Progenitor cell of endocrine pancreas (in vitro differentiated cells): ENCODE measurements at regions not wholly inside any gene's neighbourhood (a gene's known extent, or its start where the extent isn't known, plus 50 kb on each side); places are given as distances from the start of the nearest gene placed in this dataset.

Experiments used
- DNase-seq: peaks from one replicate; pipeline ENCODE4 v3.0.0; 2021; ENCODE audit warnings: low spot score; ENCODE audit not compliant: unreplicated experiment
- H3K27ac Mint-ChIP-seq: 2 replicates; pipeline ENCODE4 v1.8.0; 2021; ENCODE audit warnings: mild to moderate bottlenecking, moderate library complexity, mixed read lengths
- H3K27me3 Mint-ChIP-seq: 2 replicates; pipeline ENCODE4 v1.8.0; 2021; ENCODE audit warnings: mixed read lengths
- H3K36me3 Mint-ChIP-seq: 2 replicates; pipeline ENCODE4 v1.8.0; 2022; ENCODE audit warnings: mixed read lengths; ENCODE audit not compliant: insufficient read depth
- H3K4me1 Mint-ChIP-seq: 2 replicates; pipeline ENCODE4 v1.8.0; 2021; ENCODE audit warnings: low read depth, mixed read lengths
- H3K4me3 Mint-ChIP-seq: 2 replicates; pipeline ENCODE4 v1.8.0; 2021; ENCODE audit warnings: low read depth, mild to moderate bottlenecking, moderate library complexity, mixed read lengths
- H3K9me3 Mint-ChIP-seq: 2 replicates; pipeline ENCODE4 v1.8.0; 2021; ENCODE audit warnings: low read depth, mixed read lengths
- TF ChIP-seq, protein P1 (sequence below): fragments of 200-600 bp; sonication (generic); IDR thresholded peaks from one replicate; pipeline ENCODE4 v1.5.0; 2021; ENCODE audit warnings: antibody characterized with exemption, mild to moderate bottlenecking; ENCODE audit not compliant: unreplicated experiment

DNA sequence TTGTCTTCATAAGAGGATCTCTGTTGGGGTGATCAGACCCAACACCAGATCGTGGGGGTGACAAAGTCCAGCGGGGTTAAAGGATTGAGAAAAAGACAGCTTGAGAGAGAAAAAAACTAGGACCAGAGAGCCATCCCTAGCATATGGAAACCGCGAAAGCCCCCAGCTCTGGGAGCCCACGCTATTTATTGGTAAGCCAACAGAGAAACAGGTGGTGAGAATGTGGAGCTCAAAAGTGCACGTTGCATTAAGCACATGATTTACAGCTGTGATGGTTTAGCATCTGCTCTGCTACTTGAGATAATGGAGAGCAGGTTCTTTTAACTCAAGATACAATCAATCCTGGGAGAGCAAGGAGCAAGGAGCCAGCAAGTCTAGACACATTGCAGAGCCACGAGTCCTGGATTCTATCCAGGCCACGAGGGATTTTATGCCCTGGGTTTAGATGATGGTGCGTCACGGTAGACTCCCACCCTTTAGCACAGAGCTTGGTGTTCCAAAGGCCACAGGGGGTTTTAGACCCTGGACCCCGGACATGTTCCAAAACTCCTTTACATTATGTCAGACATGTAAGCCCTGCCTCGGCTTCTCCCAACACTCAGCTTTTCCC lies 755.2 kb upstream of the SORCS1 start:
- Mint-ChIP-seq H3K4me3 (no peak overlapping the region), H3K27ac (no peak overlapping the region), H3K27me3 (peaks cover 27% of the 10 kb centered on the region), H3K4me1 (peaks cover 12% of the 10 kb centered on the region), H3K9me3 (no peaks in the 10 kb centered on the region), H3K36me3 (no peaks in the 10 kb centered on the region)
- TF ChIP-seq, protein P1, sequence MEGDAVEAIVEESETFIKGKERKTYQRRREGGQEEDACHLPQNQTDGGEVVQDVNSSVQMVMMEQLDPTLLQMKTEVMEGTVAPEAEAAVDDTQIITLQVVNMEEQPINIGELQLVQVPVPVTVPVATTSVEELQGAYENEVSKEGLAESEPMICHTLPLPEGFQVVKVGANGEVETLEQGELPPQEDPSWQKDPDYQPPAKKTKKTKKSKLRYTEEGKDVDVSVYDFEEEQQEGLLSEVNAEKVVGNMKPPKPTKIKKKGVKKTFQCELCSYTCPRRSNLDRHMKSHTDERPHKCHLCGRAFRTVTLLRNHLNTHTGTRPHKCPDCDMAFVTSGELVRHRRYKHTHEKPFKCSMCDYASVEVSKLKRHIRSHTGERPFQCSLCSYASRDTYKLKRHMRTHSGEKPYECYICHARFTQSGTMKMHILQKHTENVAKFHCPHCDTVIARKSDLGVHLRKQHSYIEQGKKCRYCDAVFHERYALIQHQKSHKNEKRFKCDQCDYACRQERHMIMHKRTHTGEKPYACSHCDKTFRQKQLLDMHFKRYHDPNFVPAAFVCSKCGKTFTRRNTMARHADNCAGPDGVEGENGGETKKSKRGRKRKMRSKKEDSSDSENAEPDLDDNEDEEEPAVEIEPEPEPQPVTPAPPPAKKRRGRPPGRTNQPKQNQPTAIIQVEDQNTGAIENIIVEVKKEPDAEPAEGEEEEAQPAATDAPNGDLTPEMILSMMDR, result no peak
- no peak for DNase-seq

DNA sequence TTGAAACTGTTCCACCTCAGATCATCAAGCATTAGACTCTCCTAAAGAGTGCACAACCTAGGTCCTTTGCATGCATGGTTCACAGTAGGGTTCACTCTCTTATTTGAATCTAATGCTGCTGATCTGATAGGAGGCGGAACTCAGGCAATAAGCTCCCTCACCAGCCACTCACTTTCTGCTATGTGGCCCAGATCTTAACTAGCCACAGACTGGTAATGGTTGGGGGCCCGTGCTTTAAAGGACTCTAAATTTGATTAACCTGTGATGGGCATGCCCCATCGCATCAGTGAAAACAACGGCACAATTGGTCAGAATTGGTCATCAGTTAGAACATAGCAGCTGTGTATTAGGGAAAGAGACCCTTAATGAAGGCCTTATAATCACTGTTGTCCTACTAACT lies 753.7 kb upstream of the SORCS1 start:
- no peaks in the 10 kb centered on the region for H3K36me3 Mint-ChIP-seq
- peaks cover 27% of the 10 kb centered on the region for H3K27me3 Mint-ChIP-seq
- H3K9me3 Mint-ChIP-seq, result no peaks in the 10 kb centered on the region
- TF ChIP-seq, protein P1, result no peak
- no peak overlapping the region for H3K4me3 Mint-ChIP-seq
- no peak for DNase-seq
- peaks cover 22% of the 10 kb centered on the region for H3K4me1 Mint-ChIP-seq
- H3K27ac Mint-ChIP-seq, result no peak overlapping the region

DNA sequence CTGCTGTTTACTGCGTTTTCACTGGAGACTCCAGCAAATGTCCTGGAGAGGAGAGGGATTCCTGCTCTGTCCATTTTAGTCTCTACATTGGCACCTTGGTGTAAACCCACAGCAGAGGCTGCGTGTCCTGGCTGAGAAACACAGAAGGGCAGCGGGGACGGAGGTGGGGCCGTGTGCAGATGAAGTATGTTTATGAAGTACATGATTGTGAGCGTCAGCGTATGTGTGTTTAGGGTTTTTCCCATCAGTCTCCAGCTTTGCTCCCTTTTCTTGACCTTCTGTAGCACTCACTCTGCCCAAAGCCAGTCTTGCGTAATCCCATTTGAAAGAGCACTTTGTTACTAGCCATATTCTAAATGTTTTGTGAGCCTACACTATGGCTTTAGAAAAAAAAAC lies 750.7 kb upstream of the SORCS1 start:
- no peaks in the 10 kb centered on the region for H3K36me3 Mint-ChIP-seq
- no peak for DNase-seq
- no peaks in the 10 kb centered on the region for H3K9me3 Mint-ChIP-seq
- peaks cover 19% of the 10 kb centered on the region for H3K4me1 Mint-ChIP-seq
- H3K4me3 Mint-ChIP-seq, result peak overlapping the region; percentile 76
- TF ChIP-seq, protein P1, result no peak
- peak overlapping the region; percentile 28 for H3K27ac Mint-ChIP-seq
- peaks cover 36% of the 10 kb centered on the region for H3K27me3 Mint-ChIP-seq

DNA sequence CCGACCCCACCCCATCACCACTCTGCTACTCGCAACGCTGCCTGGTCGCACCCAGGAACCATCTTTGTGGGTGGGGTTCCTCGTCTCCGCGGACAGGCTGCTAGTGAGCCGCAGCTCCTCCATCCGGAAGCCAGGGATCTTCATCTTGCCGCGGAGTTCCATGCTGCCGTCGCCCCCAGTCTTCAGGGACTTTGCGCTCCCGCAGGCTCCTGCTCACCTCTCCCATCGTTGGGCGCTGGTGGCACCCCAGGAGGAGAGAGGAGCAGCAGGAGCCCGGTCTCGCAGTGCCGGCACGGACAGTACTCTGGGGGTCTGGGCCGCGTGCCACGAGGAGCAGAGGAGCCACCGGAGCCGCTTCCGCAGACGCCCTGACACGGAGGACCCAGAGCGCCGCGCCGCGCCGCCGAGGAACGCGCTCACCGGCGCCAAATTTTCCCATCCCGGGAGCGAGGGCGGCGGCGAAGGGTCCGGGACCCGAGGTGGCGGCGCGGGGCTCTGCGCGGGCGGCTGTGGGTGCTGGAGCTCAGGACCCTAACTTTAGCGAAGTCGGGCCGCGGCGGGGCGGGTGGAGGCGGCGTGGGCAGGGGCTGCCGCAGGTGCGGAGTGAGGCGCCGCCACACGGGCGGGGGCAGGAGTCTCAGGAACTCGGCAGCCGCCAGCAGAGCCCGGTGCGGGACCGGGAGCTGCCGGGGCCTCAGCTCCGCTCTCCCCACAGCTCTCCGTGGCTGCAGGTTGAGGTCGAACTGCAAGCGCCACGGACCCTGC lies 750.1 kb upstream of the SORCS1 start:
- Mint-ChIP-seq H3K4me3 (peak overlapping the region; percentile 76), H3K9me3 (no peaks in the 10 kb centered on the region), H3K36me3 (no peaks in the 10 kb centered on the region), H3K27ac (peak overlapping the region; percentile 51), H3K27me3 (peaks cover 36% of the 10 kb centered on the region), H3K4me1 (peaks cover 19% of the 10 kb centered on the region)
- DNase-seq, result peak; percentile 18
- TF ChIP-seq, protein P1, result peak; percentile 16

DNA sequence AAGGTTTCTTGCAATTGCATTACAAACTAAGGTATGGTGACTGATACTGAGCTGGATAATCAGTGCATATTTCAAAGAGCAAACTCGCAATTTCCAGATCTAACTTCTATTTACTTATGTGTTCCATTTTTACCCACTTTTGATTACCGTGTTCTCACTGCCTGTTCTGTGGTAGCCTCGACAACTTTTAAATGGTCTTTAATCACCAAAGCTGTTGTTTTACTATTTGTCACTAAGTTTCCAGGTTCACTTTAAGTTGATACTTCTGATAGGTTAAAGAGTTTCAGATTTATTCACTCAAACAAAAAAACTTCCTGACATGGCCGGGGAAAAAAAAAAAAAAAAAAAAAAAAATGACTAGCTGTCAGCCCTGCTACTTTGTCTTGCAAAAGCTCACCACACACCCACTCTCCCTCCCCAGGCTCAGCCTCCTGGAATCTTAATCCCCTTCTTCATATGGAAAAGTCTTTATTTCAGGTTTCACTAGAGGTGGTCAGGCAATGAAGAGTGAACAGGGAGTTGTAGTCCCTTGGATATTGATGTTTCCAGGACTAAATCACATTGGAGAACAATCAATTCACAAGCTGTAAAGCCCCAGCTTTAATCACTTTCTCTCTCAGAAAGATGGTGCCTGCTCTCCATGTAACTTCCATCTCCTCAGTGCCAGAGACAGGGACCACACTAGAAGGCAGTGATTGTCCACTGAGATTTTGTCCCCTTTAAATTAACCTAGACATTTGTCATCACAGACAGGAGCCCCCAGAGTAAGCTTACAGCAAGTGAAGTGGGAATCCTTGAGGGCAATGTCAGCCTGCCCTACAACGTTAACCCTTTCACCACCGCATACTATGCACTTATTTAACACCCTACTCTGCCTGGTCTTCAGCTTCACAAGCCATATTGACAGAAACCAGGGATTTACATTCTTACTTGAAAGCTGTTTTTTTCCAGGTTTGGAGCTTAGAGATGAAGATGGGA lies 749.1 kb upstream of the SORCS1 start:
- Mint-ChIP-seq H3K27ac (no peak overlapping the region), H3K4me1 (peaks cover 19% of the 10 kb centered on the region), H3K9me3 (no peaks in the 10 kb centered on the region), H3K36me3 (no peaks in the 10 kb centered on the region), H3K27me3 (peaks cover 38% of the 10 kb centered on the region), H3K4me3 (peak overlapping the region; percentile 76)
- TF ChIP-seq, protein P1, result no peak
- no peak for DNase-seq
